ENCODE measurements at regions not wholly inside any gene's neighbourhood (a gene's known extent, or its start where the extent isn't known, plus 50 kb on each side); places are given as distances from the start of the nearest gene placed in this dataset.

DNA sequence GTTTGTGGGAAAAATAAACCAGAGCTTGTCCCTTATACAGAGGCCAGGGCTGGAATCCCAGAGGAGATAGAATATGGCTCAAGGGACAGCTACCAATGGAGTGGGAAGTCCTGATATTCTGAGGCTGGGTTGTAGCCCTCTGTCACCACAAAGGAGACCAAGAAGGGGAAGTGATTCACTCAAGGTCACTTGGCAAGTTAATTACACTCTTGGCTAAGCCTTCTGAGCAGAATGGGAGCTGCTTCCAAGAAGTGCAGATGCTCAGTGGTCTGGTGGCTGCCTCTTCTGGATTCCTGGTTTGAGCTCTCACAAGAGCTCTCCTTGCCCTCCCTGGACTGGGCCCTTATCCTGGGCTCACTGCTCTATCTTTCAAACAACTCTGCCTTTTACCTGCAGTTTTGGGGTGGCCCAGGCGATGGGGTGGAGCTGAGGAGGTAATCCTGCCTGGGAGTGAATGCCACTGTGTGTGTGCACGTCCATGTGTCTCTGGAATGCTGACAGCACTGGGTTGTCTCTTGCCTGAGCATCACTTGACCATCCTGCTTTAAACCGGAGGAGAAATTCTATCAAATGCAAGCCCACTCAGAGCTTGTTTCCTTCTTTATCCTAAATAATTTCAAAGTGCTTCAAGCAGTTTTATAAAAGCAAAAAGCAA, 168.2 kb downstream of the KCNS3 start:
- Histone ChIP-seq H3K36me3 (ENCODE audit: insufficient read depth) (no peaks in the 10 kb centered on the region), H3K4me3 (no peak overlapping the region), H2AFZ (no peak overlapping the region), H3K27ac (ENCODE audit: low read depth) (no peak overlapping the region), H3K27me3 (ENCODE audit: insufficient read depth) (no peaks in the 10 kb centered on the region), H3F3A (replicated peaks; ENCODE audit: low read depth) (no peaks in the 10 kb centered on the region), H3K4me1 (ENCODE audit: insufficient read depth) (no peaks in the 10 kb centered on the region), H3K9me2 (ENCODE audit: insufficient read depth) (no peaks in the 10 kb centered on the region; the same call in 1 of the 2 replicates), H3K79me2 (replicated peaks; ENCODE audit: insufficient read depth) (no peaks in the 10 kb centered on the region), H3K4me2 (no peak overlapping the region), H4K20me1 (replicated peaks; ENCODE audit: insufficient read depth) (no peaks in the 10 kb centered on the region)
- H3K36me3 Mint-ChIP-seq (ENCODE audit: low read depth) = peaks cover 3% of the 10 kb centered on the region; the same call in 2 of the 3 replicates
- H3K27ac Mint-ChIP-seq = no peak overlapping the region
- H3K27me3 Mint-ChIP-seq (ENCODE audit: insufficient read depth, low read depth, poor library complexity) = peaks cover 3% of the 10 kb centered on the region
- peaks cover 14% of the 10 kb centered on the region for H3K9me3 Mint-ChIP-seq
- no peak for DNase-seq (ENCODE audit: low spot score)
- H3K4me1 Mint-ChIP-seq = no peaks in the 10 kb centered on the region; the same call in 2 of the 3 replicates
- H3K4me3 Mint-ChIP-seq = no peak overlapping the region
- ATAC-seq = no peak
- no peak for TF ChIP-seq NANOG (IDR thresholded peaks at IDR 0.05; ENCODE audit: borderline replicate concordance)
- TF ChIP-seq EZH2phosphoT487 (IDR thresholded peaks at IDR 0.05; ENCODE audit: unreplicated experiment) = no peak
- no peak for TF ChIP-seq STAT1 (IDR thresholded peaks at IDR 0.05; ENCODE audit: unreplicated experiment)
- TF ChIP-seq, protein P1, sequence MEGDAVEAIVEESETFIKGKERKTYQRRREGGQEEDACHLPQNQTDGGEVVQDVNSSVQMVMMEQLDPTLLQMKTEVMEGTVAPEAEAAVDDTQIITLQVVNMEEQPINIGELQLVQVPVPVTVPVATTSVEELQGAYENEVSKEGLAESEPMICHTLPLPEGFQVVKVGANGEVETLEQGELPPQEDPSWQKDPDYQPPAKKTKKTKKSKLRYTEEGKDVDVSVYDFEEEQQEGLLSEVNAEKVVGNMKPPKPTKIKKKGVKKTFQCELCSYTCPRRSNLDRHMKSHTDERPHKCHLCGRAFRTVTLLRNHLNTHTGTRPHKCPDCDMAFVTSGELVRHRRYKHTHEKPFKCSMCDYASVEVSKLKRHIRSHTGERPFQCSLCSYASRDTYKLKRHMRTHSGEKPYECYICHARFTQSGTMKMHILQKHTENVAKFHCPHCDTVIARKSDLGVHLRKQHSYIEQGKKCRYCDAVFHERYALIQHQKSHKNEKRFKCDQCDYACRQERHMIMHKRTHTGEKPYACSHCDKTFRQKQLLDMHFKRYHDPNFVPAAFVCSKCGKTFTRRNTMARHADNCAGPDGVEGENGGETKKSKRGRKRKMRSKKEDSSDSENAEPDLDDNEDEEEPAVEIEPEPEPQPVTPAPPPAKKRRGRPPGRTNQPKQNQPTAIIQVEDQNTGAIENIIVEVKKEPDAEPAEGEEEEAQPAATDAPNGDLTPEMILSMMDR (conservative IDR thresholded peaks at IDR 0.05; ENCODE audit: low read depth in 2 of 2) = no peak
- no peak for TF ChIP-seq JUNB (IDR thresholded peaks at IDR 0.05; ENCODE audit: unreplicated experiment)
- TF ChIP-seq, protein P2, sequence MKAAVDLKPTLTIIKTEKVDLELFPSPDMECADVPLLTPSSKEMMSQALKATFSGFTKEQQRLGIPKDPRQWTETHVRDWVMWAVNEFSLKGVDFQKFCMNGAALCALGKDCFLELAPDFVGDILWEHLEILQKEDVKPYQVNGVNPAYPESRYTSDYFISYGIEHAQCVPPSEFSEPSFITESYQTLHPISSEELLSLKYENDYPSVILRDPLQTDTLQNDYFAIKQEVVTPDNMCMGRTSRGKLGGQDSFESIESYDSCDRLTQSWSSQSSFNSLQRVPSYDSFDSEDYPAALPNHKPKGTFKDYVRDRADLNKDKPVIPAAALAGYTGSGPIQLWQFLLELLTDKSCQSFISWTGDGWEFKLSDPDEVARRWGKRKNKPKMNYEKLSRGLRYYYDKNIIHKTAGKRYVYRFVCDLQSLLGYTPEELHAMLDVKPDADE (IDR thresholded peaks at IDR 0.05) = no peak
- TF ChIP-seq, protein P3, sequence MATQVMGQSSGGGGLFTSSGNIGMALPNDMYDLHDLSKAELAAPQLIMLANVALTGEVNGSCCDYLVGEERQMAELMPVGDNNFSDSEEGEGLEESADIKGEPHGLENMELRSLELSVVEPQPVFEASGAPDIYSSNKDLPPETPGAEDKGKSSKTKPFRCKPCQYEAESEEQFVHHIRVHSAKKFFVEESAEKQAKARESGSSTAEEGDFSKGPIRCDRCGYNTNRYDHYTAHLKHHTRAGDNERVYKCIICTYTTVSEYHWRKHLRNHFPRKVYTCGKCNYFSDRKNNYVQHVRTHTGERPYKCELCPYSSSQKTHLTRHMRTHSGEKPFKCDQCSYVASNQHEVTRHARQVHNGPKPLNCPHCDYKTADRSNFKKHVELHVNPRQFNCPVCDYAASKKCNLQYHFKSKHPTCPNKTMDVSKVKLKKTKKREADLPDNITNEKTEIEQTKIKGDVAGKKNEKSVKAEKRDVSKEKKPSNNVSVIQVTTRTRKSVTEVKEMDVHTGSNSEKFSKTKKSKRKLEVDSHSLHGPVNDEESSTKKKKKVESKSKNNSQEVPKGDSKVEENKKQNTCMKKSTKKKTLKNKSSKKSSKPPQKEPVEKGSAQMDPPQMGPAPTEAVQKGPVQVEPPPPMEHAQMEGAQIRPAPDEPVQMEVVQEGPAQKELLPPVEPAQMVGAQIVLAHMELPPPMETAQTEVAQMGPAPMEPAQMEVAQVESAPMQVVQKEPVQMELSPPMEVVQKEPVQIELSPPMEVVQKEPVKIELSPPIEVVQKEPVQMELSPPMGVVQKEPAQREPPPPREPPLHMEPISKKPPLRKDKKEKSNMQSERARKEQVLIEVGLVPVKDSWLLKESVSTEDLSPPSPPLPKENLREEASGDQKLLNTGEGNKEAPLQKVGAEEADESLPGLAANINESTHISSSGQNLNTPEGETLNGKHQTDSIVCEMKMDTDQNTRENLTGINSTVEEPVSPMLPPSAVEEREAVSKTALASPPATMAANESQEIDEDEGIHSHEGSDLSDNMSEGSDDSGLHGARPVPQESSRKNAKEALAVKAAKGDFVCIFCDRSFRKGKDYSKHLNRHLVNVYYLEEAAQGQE (IDR thresholded peaks at IDR 0.05; ENCODE audit: unreplicated experiment) = no peak
- TF ChIP-seq, protein P4, sequence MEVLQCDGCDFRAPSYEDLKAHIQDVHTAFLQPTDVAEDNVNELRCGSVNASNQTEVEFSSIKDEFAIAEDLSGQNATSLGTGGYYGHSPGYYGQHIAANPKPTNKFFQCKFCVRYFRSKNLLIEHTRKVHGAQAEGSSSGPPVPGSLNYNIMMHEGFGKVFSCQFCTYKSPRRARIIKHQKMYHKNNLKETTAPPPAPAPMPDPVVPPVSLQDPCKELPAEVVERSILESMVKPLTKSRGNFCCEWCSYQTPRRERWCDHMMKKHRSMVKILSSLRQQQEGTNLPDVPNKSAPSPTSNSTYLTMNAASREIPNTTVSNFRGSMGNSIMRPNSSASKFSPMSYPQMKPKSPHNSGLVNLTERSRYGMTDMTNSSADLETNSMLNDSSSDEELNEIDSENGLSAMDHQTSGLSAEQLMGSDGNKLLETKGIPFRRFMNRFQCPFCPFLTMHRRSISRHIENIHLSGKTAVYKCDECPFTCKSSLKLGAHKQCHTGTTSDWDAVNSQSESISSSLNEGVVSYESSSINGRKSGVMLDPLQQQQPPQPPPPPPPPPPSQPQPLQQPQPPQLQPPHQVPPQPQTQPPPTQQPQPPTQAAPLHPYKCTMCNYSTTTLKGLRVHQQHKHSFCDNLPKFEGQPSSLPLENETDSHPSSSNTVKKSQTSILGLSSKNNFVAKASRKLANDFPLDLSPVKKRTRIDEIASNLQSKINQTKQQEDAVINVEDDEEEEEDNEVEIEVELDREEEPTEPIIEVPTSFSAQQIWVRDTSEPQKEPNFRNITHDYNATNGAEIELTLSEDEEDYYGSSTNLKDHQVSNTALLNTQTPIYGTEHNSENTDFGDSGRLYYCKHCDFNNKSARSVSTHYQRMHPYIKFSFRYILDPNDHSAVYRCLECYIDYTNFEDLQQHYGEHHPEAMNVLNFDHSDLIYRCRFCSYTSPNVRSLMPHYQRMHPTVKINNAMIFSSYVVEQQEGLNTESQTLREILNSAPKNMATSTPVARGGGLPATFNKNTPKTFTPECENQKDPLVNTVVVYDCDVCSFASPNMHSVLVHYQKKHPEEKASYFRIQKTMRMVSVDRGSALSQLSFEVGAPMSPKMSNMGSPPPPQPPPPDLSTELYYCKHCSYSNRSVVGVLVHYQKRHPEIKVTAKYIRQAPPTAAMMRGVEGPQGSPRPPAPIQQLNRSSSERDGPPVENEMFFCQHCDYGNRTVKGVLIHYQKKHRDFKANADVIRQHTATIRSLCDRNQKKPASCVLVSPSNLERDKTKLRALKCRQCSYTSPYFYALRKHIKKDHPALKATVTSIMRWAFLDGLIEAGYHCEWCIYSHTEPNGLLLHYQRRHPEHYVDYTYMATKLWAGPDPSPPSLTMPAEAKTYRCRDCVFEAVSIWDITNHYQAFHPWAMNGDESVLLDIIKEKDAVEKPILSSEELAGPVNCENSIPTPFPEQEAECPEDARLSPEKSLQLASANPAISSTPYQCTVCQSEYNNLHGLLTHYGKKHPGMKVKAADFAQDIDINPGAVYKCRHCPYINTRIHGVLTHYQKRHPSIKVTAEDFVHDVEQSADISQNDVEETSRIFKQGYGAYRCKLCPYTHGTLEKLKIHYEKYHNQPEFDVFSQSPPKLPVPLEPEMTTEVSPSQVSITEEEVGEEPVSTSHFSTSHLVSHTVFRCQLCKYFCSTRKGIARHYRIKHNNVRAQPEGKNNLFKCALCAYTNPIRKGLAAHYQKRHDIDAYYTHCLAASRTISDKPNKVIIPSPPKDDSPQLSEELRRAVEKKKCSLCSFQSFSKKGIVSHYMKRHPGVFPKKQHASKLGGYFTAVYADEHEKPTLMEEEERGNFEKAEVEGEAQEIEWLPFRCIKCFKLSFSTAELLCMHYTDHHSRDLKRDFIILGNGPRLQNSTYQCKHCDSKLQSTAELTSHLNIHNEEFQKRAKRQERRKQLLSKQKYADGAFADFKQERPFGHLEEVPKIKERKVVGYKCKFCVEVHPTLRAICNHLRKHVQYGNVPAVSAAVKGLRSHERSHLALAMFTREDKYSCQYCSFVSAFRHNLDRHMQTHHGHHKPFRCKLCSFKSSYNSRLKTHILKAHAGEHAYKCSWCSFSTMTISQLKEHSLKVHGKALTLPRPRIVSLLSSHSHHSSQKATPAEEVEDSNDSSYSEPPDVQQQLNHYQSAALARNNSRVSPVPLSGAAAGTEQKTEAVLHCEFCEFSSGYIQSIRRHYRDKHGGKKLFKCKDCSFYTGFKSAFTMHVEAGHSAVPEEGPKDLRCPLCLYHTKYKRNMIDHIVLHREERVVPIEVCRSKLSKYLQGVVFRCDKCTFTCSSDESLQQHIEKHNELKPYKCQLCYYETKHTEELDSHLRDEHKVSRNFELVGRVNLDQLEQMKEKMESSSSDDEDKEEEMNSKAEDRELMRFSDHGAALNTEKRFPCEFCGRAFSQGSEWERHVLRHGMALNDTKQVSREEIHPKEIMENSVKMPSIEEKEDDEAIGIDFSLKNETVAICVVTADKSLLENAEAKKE (CRISPR knock-in tag; IDR thresholded peaks at IDR 0.05) = no peak
- no peak for TF ChIP-seq CREB1 (CRISPR knock-in tag; IDR thresholded peaks at IDR 0.05; ENCODE audit: low read depth)
- TF ChIP-seq ZNF331 (CRISPR knock-in tag; IDR thresholded peaks at IDR 0.05; ENCODE audit: low read depth) = no peak
- no peak for TF ChIP-seq POLR2AphosphoS5 (IDR thresholded peaks at IDR 0.05; ENCODE audit: low read depth)
- TF ChIP-seq ZNF114 (CRISPR knock-in tag; IDR thresholded peaks at IDR 0.05) = no peak
